ENCODE measurements at regions not wholly inside any gene's neighbourhood (a gene's known extent, or its start where the extent isn't known, plus 50 kb on each side); places are given as distances from the start of the nearest gene placed in this dataset.

DNA sequence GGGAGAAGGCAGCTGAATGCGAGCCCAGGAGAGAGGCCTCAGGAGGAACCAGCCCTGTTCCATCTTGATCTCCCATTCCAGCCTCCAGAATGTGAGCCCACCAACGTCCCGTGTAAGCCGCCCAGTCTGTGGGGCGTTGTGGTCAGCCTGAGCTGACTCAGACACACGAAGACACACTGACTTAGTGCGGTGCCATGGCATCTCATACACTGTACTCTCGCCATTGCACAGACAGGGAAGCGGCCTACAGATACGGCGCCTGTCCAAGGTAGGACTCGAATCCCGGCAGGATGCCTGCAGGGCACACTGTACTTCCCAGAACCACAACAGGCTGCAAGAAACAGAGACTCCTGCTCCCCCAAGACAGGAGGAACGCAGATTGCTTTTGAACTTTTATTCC, 179.6 kb downstream of the CTTN start:
- TF ChIP-seq, protein P1, sequence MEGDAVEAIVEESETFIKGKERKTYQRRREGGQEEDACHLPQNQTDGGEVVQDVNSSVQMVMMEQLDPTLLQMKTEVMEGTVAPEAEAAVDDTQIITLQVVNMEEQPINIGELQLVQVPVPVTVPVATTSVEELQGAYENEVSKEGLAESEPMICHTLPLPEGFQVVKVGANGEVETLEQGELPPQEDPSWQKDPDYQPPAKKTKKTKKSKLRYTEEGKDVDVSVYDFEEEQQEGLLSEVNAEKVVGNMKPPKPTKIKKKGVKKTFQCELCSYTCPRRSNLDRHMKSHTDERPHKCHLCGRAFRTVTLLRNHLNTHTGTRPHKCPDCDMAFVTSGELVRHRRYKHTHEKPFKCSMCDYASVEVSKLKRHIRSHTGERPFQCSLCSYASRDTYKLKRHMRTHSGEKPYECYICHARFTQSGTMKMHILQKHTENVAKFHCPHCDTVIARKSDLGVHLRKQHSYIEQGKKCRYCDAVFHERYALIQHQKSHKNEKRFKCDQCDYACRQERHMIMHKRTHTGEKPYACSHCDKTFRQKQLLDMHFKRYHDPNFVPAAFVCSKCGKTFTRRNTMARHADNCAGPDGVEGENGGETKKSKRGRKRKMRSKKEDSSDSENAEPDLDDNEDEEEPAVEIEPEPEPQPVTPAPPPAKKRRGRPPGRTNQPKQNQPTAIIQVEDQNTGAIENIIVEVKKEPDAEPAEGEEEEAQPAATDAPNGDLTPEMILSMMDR (IDR thresholded peaks at IDR 0.05; ENCODE audit: poor library complexity, severe bottlenecking): no peak
- TF ChIP-seq POLR2AphosphoS5 (IDR thresholded peaks at IDR 0.05) (no peak), EP300 (conservative IDR thresholded peaks at IDR 0.05; ENCODE audit: poor library complexity, severe bottlenecking) (no peak), SMC3 (conservative IDR thresholded peaks at IDR 0.05; ENCODE audit: poor library complexity) (no peak), TAF1 (IDR thresholded peaks at IDR 0.05; ENCODE audit: low read depth) (no peak), MXI1 (conservative IDR thresholded peaks at IDR 0.05; ENCODE audit: poor library complexity, severe bottlenecking) (no peak), EZH2 (IDR thresholded peaks at IDR 0.05; ENCODE audit: borderline replicate concordance, insufficient read depth, low read length, poor library complexity, severe bottlenecking) (no peak), RAD21 (conservative IDR thresholded peaks at IDR 0.05) (no peak)
- TF ChIP-seq, protein P2, sequence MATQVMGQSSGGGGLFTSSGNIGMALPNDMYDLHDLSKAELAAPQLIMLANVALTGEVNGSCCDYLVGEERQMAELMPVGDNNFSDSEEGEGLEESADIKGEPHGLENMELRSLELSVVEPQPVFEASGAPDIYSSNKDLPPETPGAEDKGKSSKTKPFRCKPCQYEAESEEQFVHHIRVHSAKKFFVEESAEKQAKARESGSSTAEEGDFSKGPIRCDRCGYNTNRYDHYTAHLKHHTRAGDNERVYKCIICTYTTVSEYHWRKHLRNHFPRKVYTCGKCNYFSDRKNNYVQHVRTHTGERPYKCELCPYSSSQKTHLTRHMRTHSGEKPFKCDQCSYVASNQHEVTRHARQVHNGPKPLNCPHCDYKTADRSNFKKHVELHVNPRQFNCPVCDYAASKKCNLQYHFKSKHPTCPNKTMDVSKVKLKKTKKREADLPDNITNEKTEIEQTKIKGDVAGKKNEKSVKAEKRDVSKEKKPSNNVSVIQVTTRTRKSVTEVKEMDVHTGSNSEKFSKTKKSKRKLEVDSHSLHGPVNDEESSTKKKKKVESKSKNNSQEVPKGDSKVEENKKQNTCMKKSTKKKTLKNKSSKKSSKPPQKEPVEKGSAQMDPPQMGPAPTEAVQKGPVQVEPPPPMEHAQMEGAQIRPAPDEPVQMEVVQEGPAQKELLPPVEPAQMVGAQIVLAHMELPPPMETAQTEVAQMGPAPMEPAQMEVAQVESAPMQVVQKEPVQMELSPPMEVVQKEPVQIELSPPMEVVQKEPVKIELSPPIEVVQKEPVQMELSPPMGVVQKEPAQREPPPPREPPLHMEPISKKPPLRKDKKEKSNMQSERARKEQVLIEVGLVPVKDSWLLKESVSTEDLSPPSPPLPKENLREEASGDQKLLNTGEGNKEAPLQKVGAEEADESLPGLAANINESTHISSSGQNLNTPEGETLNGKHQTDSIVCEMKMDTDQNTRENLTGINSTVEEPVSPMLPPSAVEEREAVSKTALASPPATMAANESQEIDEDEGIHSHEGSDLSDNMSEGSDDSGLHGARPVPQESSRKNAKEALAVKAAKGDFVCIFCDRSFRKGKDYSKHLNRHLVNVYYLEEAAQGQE (IDR thresholded peaks at IDR 0.05; ENCODE audit: borderline replicate concordance): no peak
